ENCODE measurements at regions not wholly inside any gene's neighbourhood (a gene's known extent, or its start where the extent isn't known, plus 50 kb on each side); places are given as distances from the start of the nearest gene placed in this dataset.

DNA sequence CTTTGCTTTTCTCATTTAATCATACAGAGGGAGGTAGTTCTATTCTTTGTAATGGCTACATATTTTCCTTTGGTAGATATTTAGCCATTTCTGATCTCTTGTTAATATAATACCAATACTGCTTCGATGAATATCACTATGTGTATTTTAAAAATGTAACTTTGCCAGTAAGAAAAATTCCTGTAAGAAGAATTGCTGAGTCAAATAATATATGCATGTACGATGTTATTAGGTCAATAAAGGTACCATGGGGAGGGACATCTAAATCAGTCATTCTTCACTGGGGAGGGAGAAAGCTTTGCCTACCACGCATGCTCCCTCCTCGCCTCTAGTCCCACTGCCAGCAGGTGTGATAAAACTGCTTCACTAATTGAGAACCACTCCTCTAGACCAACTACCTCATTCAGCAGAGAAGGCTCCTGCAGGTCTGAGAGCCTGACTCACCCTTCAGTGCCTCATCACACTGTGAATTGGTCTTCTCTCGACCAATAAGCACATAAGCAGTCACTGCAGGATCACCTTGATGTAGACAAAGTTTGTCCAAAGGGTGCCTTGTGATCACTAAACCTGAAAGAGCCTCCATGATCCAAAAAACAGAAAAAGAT, 56.1 kb upstream of the TBCA start:
- TF ChIP-seq ZFP30 (CRISPR knock-in tag; IDR thresholded peaks at IDR 0.05), result no peak
- TF ChIP-seq, protein P1, sequence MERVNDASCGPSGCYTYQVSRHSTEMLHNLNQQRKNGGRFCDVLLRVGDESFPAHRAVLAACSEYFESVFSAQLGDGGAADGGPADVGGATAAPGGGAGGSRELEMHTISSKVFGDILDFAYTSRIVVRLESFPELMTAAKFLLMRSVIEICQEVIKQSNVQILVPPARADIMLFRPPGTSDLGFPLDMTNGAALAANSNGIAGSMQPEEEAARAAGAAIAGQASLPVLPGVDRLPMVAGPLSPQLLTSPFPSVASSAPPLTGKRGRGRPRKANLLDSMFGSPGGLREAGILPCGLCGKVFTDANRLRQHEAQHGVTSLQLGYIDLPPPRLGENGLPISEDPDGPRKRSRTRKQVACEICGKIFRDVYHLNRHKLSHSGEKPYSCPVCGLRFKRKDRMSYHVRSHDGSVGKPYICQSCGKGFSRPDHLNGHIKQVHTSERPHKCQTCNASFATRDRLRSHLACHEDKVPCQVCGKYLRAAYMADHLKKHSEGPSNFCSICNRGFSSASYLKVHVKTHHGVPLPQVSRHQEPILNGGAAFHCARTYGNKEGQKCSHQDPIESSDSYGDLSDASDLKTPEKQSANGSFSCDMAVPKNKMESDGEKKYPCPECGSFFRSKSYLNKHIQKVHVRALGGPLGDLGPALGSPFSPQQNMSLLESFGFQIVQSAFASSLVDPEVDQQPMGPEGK (CRISPR knock-in tag; IDR thresholded peaks at IDR 0.05; ENCODE audit: borderline replicate concordance), result no peak
- TF ChIP-seq, protein P2, sequence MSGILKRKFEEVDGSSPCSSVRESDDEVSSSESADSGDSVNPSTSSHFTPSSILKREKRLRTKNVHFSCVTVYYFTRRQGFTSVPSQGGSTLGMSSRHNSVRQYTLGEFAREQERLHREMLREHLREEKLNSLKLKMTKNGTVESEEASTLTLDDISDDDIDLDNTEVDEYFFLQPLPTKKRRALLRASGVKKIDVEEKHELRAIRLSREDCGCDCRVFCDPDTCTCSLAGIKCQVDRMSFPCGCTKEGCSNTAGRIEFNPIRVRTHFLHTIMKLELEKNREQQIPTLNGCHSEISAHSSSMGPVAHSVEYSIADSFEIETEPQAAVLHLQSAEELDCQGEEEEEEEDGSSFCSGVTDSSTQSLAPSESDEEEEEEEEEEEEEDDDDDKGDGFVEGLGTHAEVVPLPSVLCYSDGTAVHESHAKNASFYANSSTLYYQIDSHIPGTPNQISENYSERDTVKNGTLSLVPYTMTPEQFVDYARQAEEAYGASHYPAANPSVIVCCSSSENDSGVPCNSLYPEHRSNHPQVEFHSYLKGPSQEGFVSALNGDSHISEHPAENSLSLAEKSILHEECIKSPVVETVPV (CRISPR knock-in tag; IDR thresholded peaks at IDR 0.05), result no peak
- TF ChIP-seq SNAI2 (CRISPR knock-in tag; IDR thresholded peaks at IDR 0.05), result no peak
- no peak for TF ChIP-seq RARB (CRISPR knock-in tag; IDR thresholded peaks at IDR 0.05)
